ENCODE measurements at regions not wholly inside any gene's neighbourhood (a gene's known extent, or its start where the extent isn't known, plus 50 kb on each side); places are given as distances from the start of the nearest gene placed in this dataset.

GRCh38 chr3:159761848-159762635 lies 226.6 kb upstream of the IL12A start:
- no peak for TF ChIP-seq CTCF (IDR thresholded peaks at IDR 0.05)
- TF ChIP-seq POLR2A (IDR thresholded peaks at IDR 0.05): no peak
- TF ChIP-seq POLR2AphosphoS5 (IDR thresholded peaks at IDR 0.05): no peak
